RWPE1 (cell line): ENCODE measurements at regions not wholly inside any gene's neighbourhood (a gene's known extent, or its start where the extent isn't known, plus 50 kb on each side); places are given as distances from the start of the nearest gene placed in this dataset.
A peak's percentile ranks its signal among the peaks of the same experiment; 100 is the strongest.

Source experiments
- CTCF ChIA-PET: fragments of 350-600 bp; sonication (Branson Sonifier 250); formaldehyde crosslinking; extraction: SDS; loops from one replicate; lab custom pipeline; 2021; lab: Yijun Ruan, JAX
- POLR2A ChIA-PET: fragments of 400-600 bp; formaldehyde crosslinking; extraction: SDS; loops from one replicate; lab custom pipeline; 2020; ENCODE audit warnings: antibody characterized with exemption; ENCODE audit not compliant: low non-redundant PET; lab: Yijun Ruan, JAX
- DNase-seq: peaks from one replicate; pipeline ENCODE4 v3.0.0; 2012; ENCODE audit warnings: low spot score
- H3K27ac ChIP-seq: fragments of 450-650 bp; 2 replicates; pipeline ENCODE4 v1.5.1; 2017
- CTCF ChIP-seq: fragments of 450-650 bp; conservative IDR thresholded peaks from 2 replicates; pipeline ENCODE4 v1.5.1; 2017; ENCODE audit warnings: low read depth, mild to moderate bottlenecking

- no peak for DNase-seq
- H3K27ac ChIP-seq, result no peak overlapping the region
- ChIA-PET POLR2A (no interaction called here), CTCF (no interaction called here)
- no peak for TF ChIP-seq CTCF
Measured at GRCh38 chr3:182400838-182401237, 392.5 kb upstream of the ATP11B start.

DNA sequence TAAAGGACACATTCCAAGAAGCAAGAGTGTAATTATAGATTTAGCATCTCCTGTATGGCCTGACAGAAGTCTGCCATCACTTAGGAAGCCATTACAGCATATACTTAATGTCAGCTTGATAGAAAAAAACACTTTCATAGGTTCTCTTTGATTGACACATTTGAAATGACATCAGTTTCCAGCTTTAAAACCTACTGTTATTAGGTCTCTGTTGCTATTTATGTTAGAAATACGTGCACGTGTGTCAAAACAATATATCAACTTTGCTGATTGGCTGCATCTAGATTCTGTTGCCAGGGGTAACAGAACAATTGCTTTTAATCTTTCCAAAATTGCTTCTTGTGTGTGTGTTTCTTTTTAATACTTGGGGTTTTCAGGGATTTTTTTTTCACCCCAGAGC lies 389.3 kb upstream of the ATP11B start:
- no peak for TF ChIP-seq CTCF
- CTCF ChIA-PET, result no interaction called here
- H3K27ac ChIP-seq, result no peak overlapping the region
- POLR2A ChIA-PET, result no interaction called here
- no peak for DNase-seq

- ChIA-PET POLR2A (no interaction called here), CTCF (no interaction called here)
- DNase-seq, result no peak
- no peak for TF ChIP-seq CTCF
- H3K27ac ChIP-seq, result no peak overlapping the region
Measured at GRCh38 chr3:182405759-182406158, 387.5 kb upstream of the ATP11B start.

- TF ChIP-seq CTCF, result no peak
- CTCF ChIA-PET, result no interaction called here
- no peak for DNase-seq
- no peak overlapping the region for H3K27ac ChIP-seq
- POLR2A ChIA-PET, result no interaction called here
Measured at GRCh38 chr3:182406786-182407185, 386.5 kb upstream of the ATP11B start.

- POLR2A ChIA-PET, result no interaction called here
- no peak overlapping the region for H3K27ac ChIP-seq
- DNase-seq, result no peak
- CTCF ChIA-PET, result interaction anchor here (0.7 kb wide), 1 partner anchor 40 kb away, joined by 4 read pairs; no protein-coding TSS in a partner anchor
- no peak for TF ChIP-seq CTCF
Measured at GRCh38 chr3:182410051-182410450, 383.3 kb upstream of the ATP11B start.

GRCh38 chr3:182412066-182412465 lies 381.2 kb upstream of the ATP11B start:
- TF ChIP-seq CTCF, result no peak
- POLR2A ChIA-PET, result no interaction called here
- CTCF ChIA-PET, result interaction anchor here (0.6 to 0.7 kb wide), 4 partner anchors 14 to 1817 kb away, joined by 3 read pairs; no protein-coding TSS in a partner anchor
- peak; percentile 59 for DNase-seq
- no peak overlapping the region for H3K27ac ChIP-seq

DNA sequence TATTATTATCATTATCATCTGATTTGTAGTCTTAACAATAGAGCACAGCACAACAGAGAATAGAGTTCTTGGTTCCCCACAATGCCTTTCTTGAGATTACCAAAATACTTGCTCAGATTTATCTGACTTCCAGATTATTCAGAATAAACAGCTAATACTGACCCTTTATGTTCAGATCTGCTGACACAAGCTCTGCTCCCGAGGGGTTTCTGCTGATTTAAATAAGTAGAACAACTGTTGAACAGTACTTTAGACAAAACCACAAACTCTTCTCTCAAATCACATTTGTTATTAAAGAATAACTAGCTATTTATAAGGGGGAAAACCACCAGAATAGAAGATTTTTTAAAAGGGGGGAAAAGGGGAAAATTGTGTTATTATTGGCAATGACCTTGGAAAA lies 380.2 kb upstream of the ATP11B start:
- CTCF ChIA-PET, result interaction anchor here (1.0 kb wide), 1 partner anchor 37 kb away, joined by 6 read pairs; no protein-coding TSS in a partner anchor
- TF ChIP-seq CTCF, result no peak
- no peak for DNase-seq
- no peak overlapping the region for H3K27ac ChIP-seq
- POLR2A ChIA-PET, result no interaction called here
